ENCODE measurements at regions not wholly inside any gene's neighbourhood (a gene's known extent, or its start where the extent isn't known, plus 50 kb on each side); places are given as distances from the start of the nearest gene placed in this dataset.

- DNase-seq (ENCODE audit: low read depth) = no peak
These were observed 401.0 kb upstream of the ZFHX3 start for GRCh38 chr16:73448970-73449369.

DNA sequence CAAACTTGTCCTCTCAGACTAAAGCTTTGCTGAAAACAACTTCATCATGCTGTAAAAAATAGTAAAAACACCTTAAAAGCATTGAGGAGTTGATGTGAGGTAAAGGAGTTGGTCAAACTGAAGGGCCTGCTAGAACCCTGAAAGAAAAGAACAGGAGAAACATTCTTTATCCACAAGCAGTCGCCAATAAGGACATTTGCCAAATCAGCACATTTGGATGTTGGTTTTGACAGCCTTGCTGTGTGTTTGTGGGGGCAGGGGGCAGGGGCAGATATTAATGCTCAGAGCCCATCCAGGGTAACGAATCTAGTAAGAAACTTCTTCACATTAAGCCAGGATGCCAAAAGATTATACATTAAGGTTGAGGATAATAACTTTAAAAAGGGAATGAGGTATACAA, 399.9 kb upstream of the ZFHX3 start:
- no peak for DNase-seq (ENCODE audit: low read depth)

- DNase-seq (ENCODE audit: low read depth) = no peak
These were observed 386.7 kb upstream of the ZFHX3 start for GRCh38 chr16:73434621-73435020.

DNA sequence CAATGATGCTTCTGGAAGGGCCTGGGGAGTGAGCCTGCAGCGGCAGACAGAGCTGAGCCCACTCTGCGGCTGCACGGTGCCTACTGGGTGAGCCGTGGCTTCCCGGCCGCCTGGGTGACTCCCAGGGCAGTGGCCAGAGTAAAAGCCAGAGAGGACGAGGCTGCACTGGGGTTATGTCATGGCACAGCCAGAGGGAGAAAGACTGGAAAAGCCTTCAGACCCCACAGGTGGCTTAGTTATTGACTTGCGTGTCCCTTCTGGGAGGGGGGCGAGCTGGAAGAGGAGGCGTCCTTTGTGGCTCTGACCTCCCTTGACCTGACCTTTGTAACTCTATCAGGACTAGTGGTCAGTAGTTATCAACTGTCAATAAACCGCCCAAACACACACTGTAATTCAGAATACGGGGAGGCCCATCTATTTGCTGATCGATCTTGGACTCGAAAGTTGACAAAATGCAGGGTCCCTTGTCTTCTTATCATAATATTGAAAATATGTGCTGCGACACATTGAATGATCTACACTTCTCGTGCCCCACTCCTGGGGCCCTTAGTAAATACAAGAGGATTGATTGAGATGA, 385.9 kb upstream of the ZFHX3 start:
- DNase-seq (ENCODE audit: low read depth) = no peak

GRCh38 chr16:73432850-73433730, 385.2 kb upstream of the ZFHX3 start:
- DNase-seq (ENCODE audit: low read depth) = no peak

- no peak for DNase-seq (ENCODE audit: low read depth)
These were observed 382.2 kb upstream of the ZFHX3 start for GRCh38 chr16:73430138-73430537.

- no peak for DNase-seq (ENCODE audit: low read depth)
These were observed 380.2 kb upstream of the ZFHX3 start for GRCh38 chr16:73428121-73428520.

DNA sequence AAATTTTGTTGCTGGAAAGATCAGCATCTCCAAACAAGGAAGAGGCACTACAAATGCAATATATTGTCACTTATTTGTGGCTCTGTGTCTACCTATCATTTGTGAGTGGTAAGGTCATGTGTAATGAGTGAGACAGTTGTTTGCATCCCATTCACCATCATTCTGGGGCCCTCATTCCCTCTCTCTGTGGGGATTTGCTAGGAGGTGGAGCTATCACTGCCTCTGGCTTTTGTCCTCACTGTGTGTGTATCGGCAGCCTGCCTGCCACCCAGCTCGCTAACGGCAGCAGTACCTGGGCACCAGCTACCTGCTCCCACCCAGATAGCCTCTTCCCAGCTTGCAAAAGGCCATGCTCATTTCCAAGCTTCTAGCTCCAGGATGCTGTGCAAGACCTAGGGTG, 379.2 kb upstream of the ZFHX3 start:
- DNase-seq (ENCODE audit: low read depth) = no peak

DNA sequence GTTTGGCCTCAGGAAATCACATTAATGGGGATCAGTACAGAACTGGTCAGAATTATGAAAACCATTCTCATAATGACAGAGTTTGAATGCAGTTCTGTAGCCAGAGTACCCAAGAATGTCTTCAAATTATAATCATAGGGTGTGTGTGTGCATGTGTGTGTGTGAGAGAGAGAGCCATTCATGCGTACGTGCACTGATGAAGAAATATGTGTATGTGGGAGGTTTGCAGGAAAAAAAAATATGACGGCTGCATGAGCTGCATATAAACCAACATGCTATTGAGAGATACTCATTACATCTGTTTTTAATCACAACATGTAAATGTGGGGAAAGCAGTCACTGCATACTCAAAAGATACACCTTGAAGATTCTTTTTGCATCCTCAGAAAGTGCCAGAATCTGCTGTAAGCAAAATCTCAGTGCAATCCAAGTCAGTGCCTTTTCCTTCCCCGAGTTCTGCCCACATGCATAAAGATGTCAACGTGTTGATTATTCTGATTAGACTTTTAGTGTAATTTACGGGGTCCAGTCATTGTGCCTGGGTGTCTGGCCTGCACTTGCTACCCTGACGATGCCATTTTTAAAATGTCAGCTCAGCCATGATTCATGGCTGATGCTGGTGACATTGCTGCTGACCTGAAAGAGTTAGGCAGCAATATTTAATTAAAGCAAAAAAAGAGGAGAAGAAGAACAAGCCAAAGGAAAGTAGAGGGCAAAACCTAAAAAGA, 378.7 kb upstream of the ZFHX3 start:
- DNase-seq (ENCODE audit: low read depth) = no peak

DNA sequence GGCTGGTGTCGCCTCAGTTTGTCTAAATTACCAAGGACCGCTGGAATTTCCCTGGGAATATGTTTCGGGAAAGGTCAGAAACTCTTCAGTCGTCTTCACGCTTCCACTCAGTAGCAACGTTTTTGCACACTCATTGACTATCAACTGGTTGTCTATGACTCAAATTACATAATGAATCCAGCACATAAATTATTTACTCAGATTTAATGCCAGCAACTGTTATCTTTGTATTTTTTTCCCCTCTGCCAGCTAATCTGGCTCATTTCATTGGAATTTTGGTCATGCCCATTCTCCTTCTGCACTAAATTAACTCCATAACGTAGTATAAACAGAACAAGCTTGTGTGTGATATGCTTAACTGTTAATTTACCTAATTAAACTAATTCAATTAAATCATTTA, 372.7 kb upstream of the ZFHX3 start:
- no peak for DNase-seq (ENCODE audit: low read depth)

DNA sequence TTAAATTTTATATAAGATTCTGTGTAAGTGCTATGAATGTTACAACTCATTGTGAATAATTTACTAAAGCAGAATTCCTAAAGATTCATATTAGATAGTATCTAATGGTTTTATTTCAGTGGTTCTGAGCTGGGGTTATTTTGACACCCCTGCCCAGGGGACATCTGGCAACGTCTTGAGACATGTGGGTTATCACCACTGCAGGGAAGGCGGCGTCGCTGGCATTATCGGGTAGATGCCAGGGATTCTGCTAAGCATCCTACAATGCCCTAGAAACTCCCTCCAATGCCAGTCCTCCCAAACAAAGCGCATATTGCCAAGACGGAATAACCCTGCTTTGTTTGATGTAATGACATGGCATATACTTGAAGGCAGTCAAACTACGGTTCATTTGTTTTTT, 372.3 kb upstream of the ZFHX3 start:
- DNase-seq (ENCODE audit: low read depth) = no peak

GRCh38 chr16:73418691-73419090, 370.8 kb upstream of the ZFHX3 start:
- no peak for DNase-seq (ENCODE audit: low read depth)

GRCh38 chr16:73418051-73418450, 370.1 kb upstream of the ZFHX3 start:
- DNase-seq (ENCODE audit: low read depth) = no peak

GRCh38 chr16:73415286-73415685, 367.4 kb upstream of the ZFHX3 start:
- no peak for DNase-seq (ENCODE audit: low read depth)

GRCh38 chr16:73414638-73415037, 366.7 kb upstream of the ZFHX3 start:
- DNase-seq (ENCODE audit: low read depth) = no peak

DNA sequence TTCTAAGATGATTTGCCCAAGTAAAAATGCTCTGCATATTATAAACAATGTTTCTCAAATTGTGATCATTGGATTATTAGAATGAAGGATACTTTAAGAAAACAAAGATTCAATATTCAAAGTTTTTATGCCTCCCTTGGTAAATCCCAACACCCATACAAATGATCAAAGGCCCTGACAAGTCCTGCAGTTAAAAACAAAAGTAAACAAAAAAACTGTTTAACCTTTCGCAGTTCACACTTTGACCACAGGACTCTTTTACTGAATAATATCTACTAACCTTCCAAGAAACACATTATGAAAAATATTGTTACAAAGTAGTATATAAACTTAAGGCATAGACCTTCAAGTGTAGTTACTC, 365.9 kb upstream of the ZFHX3 start:
- no peak for DNase-seq (ENCODE audit: low read depth)

- DNase-seq (ENCODE audit: low read depth) = no peak
These were observed 365.3 kb upstream of the ZFHX3 start for GRCh38 chr16:73413091-73413829.

- no peak for DNase-seq (ENCODE audit: low read depth)
These were observed 364.5 kb upstream of the ZFHX3 start for GRCh38 chr16:73412416-73412815.

DNA sequence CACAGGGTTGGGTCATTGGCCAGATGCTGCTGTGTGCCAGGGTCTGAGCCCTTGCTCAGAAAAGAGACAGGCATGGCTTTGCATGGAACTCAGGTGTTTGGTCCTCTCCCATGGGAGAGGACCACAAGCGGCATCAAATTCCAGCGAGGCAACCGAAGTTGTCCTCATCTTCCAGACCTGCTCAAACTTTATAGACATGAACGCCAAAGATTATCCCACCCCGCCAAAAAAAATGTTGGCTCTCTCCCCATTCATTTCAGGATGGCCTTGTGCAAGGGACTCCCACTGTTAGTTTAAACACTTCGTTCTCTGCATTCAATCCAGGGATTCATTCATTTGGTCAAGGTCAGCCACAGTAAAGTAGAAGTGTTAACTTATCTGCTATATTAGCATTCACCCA, 360.8 kb upstream of the ZFHX3 start:
- no peak for DNase-seq (ENCODE audit: low read depth)

- no peak for DNase-seq (ENCODE audit: low read depth)
These were observed 360.4 kb upstream of the ZFHX3 start for GRCh38 chr16:73408311-73408710.

DNA sequence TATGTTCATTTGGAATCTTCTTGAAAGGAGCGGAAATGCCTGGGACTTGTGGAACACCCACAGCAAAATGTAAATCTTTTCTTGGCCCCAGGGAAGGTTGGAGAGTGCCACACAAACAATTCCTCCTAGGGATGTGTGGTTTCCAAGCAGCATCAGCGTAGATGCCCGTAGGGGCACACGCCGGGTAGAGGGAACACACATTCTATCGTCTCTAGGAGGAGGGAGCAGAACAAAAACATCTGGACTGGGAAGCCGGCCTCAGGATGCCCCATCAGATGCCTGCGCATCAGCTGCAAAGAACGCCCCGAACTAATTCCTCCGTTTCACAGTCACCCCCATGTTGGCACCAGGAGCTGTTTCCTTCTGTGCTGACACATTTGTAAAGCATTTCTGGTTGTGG, 357.9 kb upstream of the ZFHX3 start:
- no peak for DNase-seq (ENCODE audit: low read depth)

- DNase-seq (ENCODE audit: low read depth) = no peak
These were observed 356.1 kb upstream of the ZFHX3 start for GRCh38 chr16:73404001-73404400.

DNA sequence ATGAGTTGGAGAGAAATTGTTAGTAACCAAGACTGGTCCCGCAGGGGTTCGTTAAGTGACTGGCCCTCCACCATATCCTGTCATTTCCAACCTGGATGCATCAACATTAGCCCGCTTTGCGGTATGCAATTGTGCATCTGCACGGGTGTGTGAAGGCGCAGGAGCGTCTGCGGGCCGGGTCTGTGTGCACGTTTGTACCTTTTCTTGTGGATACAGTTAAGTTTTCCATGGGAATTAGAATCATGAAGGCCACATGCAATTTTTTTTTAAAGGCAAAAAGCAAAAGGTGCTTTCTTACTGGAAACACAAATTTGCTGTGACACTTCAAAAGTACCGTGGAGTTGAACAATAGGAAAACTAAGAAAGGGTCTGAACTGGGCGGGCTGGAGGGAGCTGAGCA, 355.4 kb upstream of the ZFHX3 start:
- DNase-seq (ENCODE audit: low read depth) = no peak
